ENCODE measurements at regions not wholly inside any gene's neighbourhood (a gene's known extent, or its start where the extent isn't known, plus 50 kb on each side); places are given as distances from the start of the nearest gene placed in this dataset.

GRCh38 chr15:25177955-25178801 is 223.4 kb downstream of the SNRPN start:
- no peaks in the 10 kb centered on the region for H3F3A ChIP-seq (ENCODE audit: insufficient read depth, low read length, poor library complexity, severe bottlenecking)
- H3K9ac ChIP-seq (ENCODE audit: low read length), result no peak overlapping the region
- no peaks in the 10 kb centered on the region for H3K36me3 ChIP-seq (ENCODE audit: insufficient read depth, low read length)
- no peaks in the 10 kb centered on the region for H3K27me3 ChIP-seq (ENCODE audit: insufficient read depth, low read depth, low read length)
- H3K9me3 ChIP-seq (ENCODE audit: low read length), result peaks cover 15% of the 10 kb centered on the region
- H2AFZ ChIP-seq (ENCODE audit: low read depth, low read length), result no peak overlapping the region
- no peaks in the 10 kb centered on the region for H3K9me2 ChIP-seq (ENCODE audit: insufficient read depth, low read length)
- no peak overlapping the region for H3K27ac ChIP-seq (ENCODE audit: low read length)
- TF ChIP-seq SMC3 (conservative IDR thresholded peaks at IDR 0.05; ENCODE audit: poor library complexity) (no peak), RAD21 (conservative IDR thresholded peaks at IDR 0.05) (no peak), MXI1 (conservative IDR thresholded peaks at IDR 0.05; ENCODE audit: poor library complexity, severe bottlenecking) (no peak), TAF1 (IDR thresholded peaks at IDR 0.05; ENCODE audit: low read depth) (no peak), EP300 (conservative IDR thresholded peaks at IDR 0.05; ENCODE audit: poor library complexity, severe bottlenecking) (no peak), POLR2AphosphoS5 (IDR thresholded peaks at IDR 0.05) (no peak), EZH2 (IDR thresholded peaks at IDR 0.05; ENCODE audit: borderline replicate concordance, insufficient read depth, low read length, poor library complexity, severe bottlenecking) (no peak), CTCF (IDR thresholded peaks at IDR 0.05; ENCODE audit: poor library complexity, severe bottlenecking) (no peak), REST (IDR thresholded peaks at IDR 0.05; ENCODE audit: borderline replicate concordance) (no peak)
- no peaks in the 10 kb centered on the region for H3K79me2 ChIP-seq (replicated peaks; ENCODE audit: insufficient read depth, low read length)
- no peak overlapping the region for H3K4me2 ChIP-seq (ENCODE audit: low read length)
- H3K4me3 ChIP-seq (ENCODE audit: low read length), result no peak overlapping the region
- H4K20me1 ChIP-seq (ENCODE audit: insufficient read depth), result no peaks in the 10 kb centered on the region

GRCh38 chr15:25178835-25179672 is 224.3 kb downstream of the SNRPN start:
- Histone ChIP-seq H2AFZ (ENCODE audit: low read depth, low read length) (no peak overlapping the region), H3K79me2 (replicated peaks; ENCODE audit: insufficient read depth, low read length) (no peaks in the 10 kb centered on the region), H3K4me2 (ENCODE audit: low read length) (no peak overlapping the region), H3K9me3 (ENCODE audit: low read length) (peaks cover 15% of the 10 kb centered on the region), H3K9me2 (ENCODE audit: insufficient read depth, low read length) (no peaks in the 10 kb centered on the region), H3K9ac (ENCODE audit: low read length) (no peak overlapping the region), H4K20me1 (ENCODE audit: insufficient read depth) (no peaks in the 10 kb centered on the region), H3K27me3 (ENCODE audit: insufficient read depth, low read depth, low read length) (no peaks in the 10 kb centered on the region), H3K4me3 (ENCODE audit: low read length) (no peak overlapping the region), H3K36me3 (ENCODE audit: insufficient read depth, low read length) (no peaks in the 10 kb centered on the region), H3K27ac (ENCODE audit: low read length) (no peak overlapping the region), H3F3A (ENCODE audit: insufficient read depth, low read length, poor library complexity, severe bottlenecking) (no peaks in the 10 kb centered on the region)
- TF ChIP-seq REST (IDR thresholded peaks at IDR 0.05; ENCODE audit: borderline replicate concordance) (no peak), EZH2 (IDR thresholded peaks at IDR 0.05; ENCODE audit: borderline replicate concordance, insufficient read depth, low read length, poor library complexity, severe bottlenecking) (no peak), SMC3 (conservative IDR thresholded peaks at IDR 0.05; ENCODE audit: poor library complexity) (no peak)
